ENCODE measurements at regions not wholly inside any gene's neighbourhood (a gene's known extent, or its start where the extent isn't known, plus 50 kb on each side); places are given as distances from the start of the nearest gene placed in this dataset.
"Not testable (repeated sequence)": the region's sequence is repeated elsewhere in the genome, so short reads cannot be mapped to it uniquely, and the experiment has no call there.

GRCh38 chr5:92081958-92082712 is 699.0 kb upstream of the ARRDC3 start:
- no peak for DNase-seq (ENCODE audit: low read depth, low spot score)

GRCh38 chr5:92070786-92071185 is 687.7 kb upstream of the ARRDC3 start:
- DNase-seq (ENCODE audit: low read depth, low spot score): no peak

- DNase-seq (ENCODE audit: low read depth, low spot score): no peak
These were observed 681.9 kb upstream of the ARRDC3 start for GRCh38 chr5:92064993-92065392.

DNA sequence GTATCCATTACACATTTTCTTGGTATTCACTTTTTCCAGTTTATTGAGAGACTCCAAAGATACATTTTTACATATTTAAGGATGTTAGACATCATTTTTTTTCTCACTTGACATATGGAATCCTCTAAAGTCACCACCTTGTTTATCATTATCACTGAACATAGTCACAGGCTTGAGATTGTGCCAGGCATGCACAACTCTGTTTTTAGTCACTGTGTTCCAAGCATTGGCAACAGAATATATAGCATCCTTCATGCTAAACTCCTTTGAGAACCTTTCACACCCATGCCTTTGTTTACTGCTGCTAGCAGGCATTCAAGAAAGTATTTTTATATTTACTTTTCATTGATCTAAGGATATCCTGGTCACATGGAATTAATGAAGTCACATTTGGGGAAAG is 668.6 kb upstream of the ARRDC3 start:
- no peak for DNase-seq (ENCODE audit: low read depth, low spot score)

DNA sequence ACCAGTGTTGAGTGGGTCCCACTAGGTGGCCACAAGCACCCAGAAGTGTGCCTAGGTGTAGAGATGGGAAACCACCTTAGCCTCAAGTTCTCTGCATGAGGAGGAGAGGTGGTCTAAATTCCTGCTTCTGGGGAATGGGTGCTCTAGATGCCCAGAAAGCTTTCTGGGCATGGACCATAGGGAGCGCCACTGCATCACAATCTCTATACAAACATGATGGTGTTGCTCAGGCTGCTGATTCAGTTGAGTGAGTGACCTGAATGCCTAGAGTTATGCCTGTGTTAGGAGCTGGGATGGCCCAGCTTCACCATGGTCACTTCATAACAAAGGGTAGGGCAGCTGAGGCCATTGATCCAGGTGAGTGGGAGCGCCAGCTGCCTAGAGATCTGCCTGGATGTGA is 667.9 kb upstream of the ARRDC3 start:
- no peak for DNase-seq (ENCODE audit: low read depth, low spot score)

DNA sequence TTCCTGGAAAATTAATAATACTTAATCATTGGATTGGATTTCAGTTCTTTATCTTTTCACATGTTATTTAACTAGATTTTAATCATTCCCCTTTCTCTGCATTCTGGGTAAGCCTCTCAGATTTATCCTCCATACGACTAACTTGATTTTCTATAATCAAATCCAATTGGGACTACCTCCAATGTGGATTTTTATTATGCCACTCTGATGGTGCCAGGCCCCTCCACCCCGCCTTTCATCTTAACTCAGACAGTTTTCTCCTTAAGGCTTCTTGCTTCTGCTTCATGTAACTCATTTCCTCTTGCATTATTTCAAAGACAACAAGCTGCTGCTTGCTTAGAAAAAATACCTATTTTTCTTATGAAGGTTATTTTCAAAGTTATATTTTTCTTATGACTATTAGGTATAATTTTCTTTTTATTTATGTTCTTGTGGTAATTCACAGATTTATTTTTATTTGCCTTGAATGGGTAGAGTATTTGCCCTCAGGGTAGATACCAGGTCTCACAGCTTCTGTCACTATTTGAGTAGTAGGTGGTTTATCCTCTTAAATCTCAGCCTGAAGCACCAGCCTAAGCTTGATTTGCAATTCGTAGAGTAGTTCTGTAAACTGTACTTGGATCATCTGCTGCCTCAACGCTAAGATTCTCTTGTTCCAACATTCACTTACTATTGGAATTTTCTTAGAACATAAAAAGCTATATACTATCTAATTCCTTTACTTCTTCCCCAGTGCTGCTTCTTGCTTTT is 659.0 kb upstream of the ARRDC3 start:
- DNase-seq (ENCODE audit: low read depth, low spot score): no peak

DNA sequence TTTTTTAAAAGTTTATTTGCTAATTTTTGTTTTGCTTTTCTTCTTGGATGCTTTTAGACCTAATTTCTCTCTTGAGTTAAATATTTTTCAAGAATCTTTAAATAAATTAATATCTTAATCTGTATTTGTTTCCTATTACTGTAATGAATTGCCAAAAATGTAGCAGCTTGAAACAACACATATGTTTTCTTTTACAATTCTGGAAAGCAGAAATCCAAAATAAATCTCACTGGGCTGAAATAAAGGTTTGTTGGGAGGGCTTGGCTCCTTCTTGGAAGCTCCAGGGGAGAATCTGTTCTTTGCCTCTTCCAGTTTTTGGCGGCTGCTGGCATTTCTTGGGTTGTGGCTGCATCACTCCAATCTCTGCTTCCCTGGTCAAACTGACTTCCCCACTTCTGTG is 658.1 kb upstream of the ARRDC3 start:
- no peak for DNase-seq (ENCODE audit: low read depth, low spot score)

DNA sequence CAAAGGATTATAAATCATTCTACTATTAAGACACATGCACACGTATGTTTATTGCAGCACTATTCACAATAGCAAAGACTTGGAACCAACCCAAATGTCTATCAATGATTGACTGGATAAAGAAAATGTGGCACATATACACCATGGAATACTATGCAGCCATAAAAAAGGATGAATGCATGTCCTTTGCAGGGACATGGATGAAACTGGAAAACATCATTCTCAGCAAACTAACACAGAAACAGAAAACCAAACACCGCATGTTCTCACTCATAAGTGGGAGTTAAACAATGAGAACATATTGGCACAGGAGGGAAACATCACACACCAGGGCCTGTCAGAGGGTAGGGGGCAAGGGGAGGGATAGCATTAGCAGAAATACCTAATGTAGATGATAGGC is 646.7 kb upstream of the ARRDC3 start:
- DNase-seq (ENCODE audit: low read depth, low spot score): not testable (repeated sequence)

DNA sequence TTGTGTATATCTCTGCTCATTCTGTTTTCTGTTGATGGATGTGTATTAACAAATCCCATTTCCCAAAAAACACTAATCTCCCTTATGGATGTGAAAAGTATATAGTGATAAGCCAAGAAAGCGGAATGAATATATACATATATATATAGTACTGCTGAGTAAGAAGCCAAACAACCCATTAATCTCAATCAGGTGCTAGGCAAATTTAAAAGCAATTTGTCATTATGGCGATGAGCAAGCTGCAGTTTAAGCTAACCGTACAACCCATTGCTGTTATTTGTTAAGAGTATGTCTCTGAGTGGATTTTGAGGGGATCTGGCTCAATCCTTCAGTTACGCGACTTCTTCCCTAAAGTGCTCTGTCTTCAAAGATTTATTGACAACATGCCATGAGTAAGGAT is 640.4 kb upstream of the ARRDC3 start:
- no peak for DNase-seq (ENCODE audit: low read depth, low spot score)

- DNase-seq (ENCODE audit: low read depth, low spot score): no peak
These were observed 640.0 kb upstream of the ARRDC3 start for GRCh38 chr5:92023141-92023471.

- DNase-seq (ENCODE audit: low read depth, low spot score): no peak
These were observed 639.5 kb upstream of the ARRDC3 start for GRCh38 chr5:92022415-92023140.

DNA sequence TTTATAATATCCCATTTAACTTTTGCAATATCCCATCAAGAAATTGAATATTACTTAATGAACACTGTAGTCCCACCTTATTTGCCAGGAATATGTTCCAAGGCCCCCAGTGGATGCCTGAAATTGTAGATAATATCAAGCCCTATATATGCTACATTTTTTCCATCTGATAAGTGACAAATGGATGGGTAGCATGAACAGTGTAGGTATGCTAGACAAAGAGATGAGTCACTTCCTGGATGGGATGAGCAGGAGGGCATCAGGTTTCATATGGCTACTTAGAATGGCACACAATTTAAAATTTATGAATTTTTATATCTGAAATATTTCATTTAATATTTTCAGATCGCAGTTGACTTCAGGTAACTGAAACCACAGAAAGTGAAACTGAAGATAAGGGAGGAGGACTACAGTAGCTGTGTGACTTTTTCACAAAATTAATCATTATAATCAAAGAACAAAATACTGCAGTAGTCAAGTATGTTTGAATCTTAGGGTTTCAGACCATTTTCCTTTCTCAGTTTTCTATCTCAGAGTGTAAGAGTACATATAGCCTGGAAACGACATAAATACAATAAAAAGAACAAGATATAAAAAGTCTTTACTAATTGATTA is 636.4 kb upstream of the ARRDC3 start:
- no peak for DNase-seq (ENCODE audit: low read depth, low spot score)

DNA sequence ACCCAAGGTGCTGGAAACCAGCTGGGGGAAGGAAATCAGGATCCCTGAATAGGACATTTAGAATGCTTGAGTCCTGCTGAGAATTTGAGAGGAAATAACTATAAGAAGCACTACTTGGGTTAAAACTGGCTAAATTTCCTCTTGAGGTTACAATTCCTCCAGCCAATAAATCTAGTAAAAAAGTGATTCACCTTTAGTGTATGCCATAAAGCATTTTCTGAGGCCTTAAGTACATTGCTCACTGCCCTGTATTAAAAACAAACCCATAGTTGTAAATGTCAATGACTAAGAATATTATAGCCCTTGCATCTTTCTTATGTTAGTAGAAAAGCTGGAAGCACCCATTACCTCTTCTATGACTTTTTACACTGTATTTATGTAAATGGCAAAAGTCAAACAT is 634.7 kb upstream of the ARRDC3 start:
- DNase-seq (ENCODE audit: low read depth, low spot score): peak; percentile 76

GRCh38 chr5:92011845-92012244 is 628.7 kb upstream of the ARRDC3 start:
- not testable (repeated sequence) for DNase-seq (ENCODE audit: low read depth, low spot score)

- DNase-seq (ENCODE audit: low read depth, low spot score): no peak
These were observed 620.7 kb upstream of the ARRDC3 start for GRCh38 chr5:92003806-92004205.

GRCh38 chr5:92002721-92003274 is 619.7 kb upstream of the ARRDC3 start:
- no peak for DNase-seq (ENCODE audit: low read depth, low spot score)

- no peak for DNase-seq (ENCODE audit: low read depth, low spot score)
These were observed 615.7 kb upstream of the ARRDC3 start for GRCh38 chr5:91998774-91999173.

- peak; percentile 14 for DNase-seq (ENCODE audit: low read depth, low spot score)
These were observed 600.8 kb upstream of the ARRDC3 start for GRCh38 chr5:91983869-91984268.

- no peak for DNase-seq (ENCODE audit: low read depth, low spot score)
These were observed 595.2 kb upstream of the ARRDC3 start for GRCh38 chr5:91978221-91978882.

- DNase-seq (ENCODE audit: low read depth, low spot score): no peak
These were observed 594.5 kb upstream of the ARRDC3 start for GRCh38 chr5:91977579-91977978.

DNA sequence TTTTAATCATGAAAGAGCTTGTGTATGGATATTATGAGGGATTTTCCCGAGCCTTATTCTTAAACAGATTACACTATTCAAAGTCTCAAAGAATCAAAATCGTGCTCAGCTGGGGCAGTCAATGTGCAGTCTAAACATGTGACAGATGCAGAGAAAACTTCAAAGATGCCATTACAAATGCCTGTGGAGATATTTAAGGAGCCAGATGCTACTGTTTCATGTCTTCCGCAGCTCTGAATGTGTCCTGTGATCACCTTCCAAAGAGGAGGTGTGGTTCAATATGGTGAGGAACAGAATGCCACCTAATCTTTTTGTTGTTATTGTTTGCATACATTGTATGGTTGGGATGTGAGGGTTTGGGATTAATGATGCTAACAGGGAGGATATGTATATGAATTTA is 593.3 kb upstream of the ARRDC3 start:
- no peak for DNase-seq (ENCODE audit: low read depth, low spot score)
